ENCODE measurements at regions not wholly inside any gene's neighbourhood (a gene's known extent, or its start where the extent isn't known, plus 50 kb on each side); places are given as distances from the start of the nearest gene placed in this dataset.

GRCh38 chr3:194536871-194537637 is 50.3 kb upstream of the ATP13A3 start:
- Histone ChIP-seq H3K27ac (peak overlapping the region; percentile 31 to 33), H3K9me3 (no peaks in the 10 kb centered on the region), H3K36me3 (no peaks in the 10 kb centered on the region), H3K27me3 (no peaks in the 10 kb centered on the region), H3K4me1 (no peaks in the 10 kb centered on the region), H3K4me3 (no peak overlapping the region)
- intact Hi-C loops (cut with DNase I; ENCODE audit: low total_unique reads), result no loop called here
- TF ChIP-seq POLR2A (IDR thresholded peaks at IDR 0.05) (no peak), POLR2AphosphoS5 (IDR thresholded peaks at IDR 0.05) (no peak), CTCF (IDR thresholded peaks at IDR 0.05) (no peak)
- DNase-seq (ENCODE audit: low spot score in 2 of 2), result peak; percentile 34 to 66
